Hepatocyte (in vitro differentiated cells): ENCODE measurements at regions not wholly inside any gene's neighbourhood (a gene's known extent, or its start where the extent isn't known, plus 50 kb on each side); places are given as distances from the start of the nearest gene placed in this dataset.

Source experiments
- EZH2phosphoT487 ChIP-seq: fragments of 200-600 bp; sonication (generic); IDR thresholded peaks from one replicate; pipeline ENCODE4 v1.6.1; 2018; ENCODE audit warnings: antibody characterized with exemption, mild to moderate bottlenecking, low read depth, moderate library complexity; ENCODE audit not compliant: unreplicated experiment, severe bottlenecking
- TF ChIP-seq, protein P1 (sequence below): fragments of 200-600 bp; sonication (generic); IDR thresholded peaks from 2 replicates; pipeline ENCODE4 v1.5.1; 2016; ENCODE audit warnings: antibody characterized with exemption, mild to moderate bottlenecking; ENCODE audit not compliant: poor library complexity

DNA sequence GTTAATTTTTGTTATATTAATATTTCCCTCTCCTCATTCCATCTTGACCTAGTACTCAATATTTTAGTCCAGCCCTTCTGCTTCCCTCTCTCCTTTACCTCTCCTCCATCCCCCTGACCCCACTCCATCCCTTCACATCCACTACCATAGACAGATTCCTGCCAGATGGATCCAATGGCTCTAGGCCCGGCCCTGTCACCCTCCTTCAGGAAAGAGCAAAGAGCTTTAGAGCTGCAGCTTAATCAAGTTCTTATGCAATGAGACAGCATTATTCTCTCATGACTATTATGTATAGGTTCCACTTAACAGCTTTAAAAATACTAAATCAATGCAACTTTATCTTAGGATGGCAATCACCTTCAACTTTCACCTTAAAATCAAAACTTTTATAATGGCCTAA, 200.7 kb upstream of the TTC14 start:
- TF ChIP-seq, protein P1, sequence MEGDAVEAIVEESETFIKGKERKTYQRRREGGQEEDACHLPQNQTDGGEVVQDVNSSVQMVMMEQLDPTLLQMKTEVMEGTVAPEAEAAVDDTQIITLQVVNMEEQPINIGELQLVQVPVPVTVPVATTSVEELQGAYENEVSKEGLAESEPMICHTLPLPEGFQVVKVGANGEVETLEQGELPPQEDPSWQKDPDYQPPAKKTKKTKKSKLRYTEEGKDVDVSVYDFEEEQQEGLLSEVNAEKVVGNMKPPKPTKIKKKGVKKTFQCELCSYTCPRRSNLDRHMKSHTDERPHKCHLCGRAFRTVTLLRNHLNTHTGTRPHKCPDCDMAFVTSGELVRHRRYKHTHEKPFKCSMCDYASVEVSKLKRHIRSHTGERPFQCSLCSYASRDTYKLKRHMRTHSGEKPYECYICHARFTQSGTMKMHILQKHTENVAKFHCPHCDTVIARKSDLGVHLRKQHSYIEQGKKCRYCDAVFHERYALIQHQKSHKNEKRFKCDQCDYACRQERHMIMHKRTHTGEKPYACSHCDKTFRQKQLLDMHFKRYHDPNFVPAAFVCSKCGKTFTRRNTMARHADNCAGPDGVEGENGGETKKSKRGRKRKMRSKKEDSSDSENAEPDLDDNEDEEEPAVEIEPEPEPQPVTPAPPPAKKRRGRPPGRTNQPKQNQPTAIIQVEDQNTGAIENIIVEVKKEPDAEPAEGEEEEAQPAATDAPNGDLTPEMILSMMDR, result no peak
- TF ChIP-seq EZH2phosphoT487, result no peak
